ENCODE measurements at regions not wholly inside any gene's neighbourhood (a gene's known extent, or its start where the extent isn't known, plus 50 kb on each side); places are given as distances from the start of the nearest gene placed in this dataset.

GRCh38 chr10:109534193-109534592, 389.1 kb downstream of the XPNPEP1 start:
- no peak for DNase-seq (ENCODE audit: low read depth)
- TF ChIP-seq CTCF (IDR thresholded peaks at IDR 0.05; ENCODE audit: low read length, missing control alignments) = no peak

GRCh38 chr10:109529258-109529657, 394.1 kb downstream of the XPNPEP1 start:
- no peak overlapping the region for H3K4me3 ChIP-seq (replicated peaks; ENCODE audit: low read depth, low read length)
- TF ChIP-seq CTCF (IDR thresholded peaks at IDR 0.05; ENCODE audit: low read length, missing control alignments) = no peak
- DNase-seq (ENCODE audit: low read depth) = no peak

More at GRCh38 chr10:109534193-109534592, 389.1 kb downstream of the XPNPEP1 start:
- no peak overlapping the region for H3K4me3 ChIP-seq (replicated peaks; ENCODE audit: low read depth, low read length)

- no peak for DNase-seq (ENCODE audit: low read depth)
- no peak for TF ChIP-seq CTCF (IDR thresholded peaks at IDR 0.05; ENCODE audit: low read length, missing control alignments)
- no peak overlapping the region for H3K4me3 ChIP-seq (replicated peaks; ENCODE audit: low read depth, low read length)
Measured at GRCh38 chr10:109517748-109518147, 405.6 kb downstream of the XPNPEP1 start.

GRCh38 chr10:109504401-109504800, 418.9 kb downstream of the XPNPEP1 start:
- no peak overlapping the region for H3K4me3 ChIP-seq (replicated peaks; ENCODE audit: low read depth, low read length)

GRCh38 chr10:109487691-109488090, 435.6 kb downstream of the XPNPEP1 start:
- no peak for DNase-seq (ENCODE audit: low read depth)
- TF ChIP-seq CTCF (IDR thresholded peaks at IDR 0.05; ENCODE audit: low read length, missing control alignments) = no peak
- no peak overlapping the region for H3K4me3 ChIP-seq (replicated peaks; ENCODE audit: low read depth, low read length)

More at GRCh38 chr10:109504401-109504800, 418.9 kb downstream of the XPNPEP1 start:
- no peak for TF ChIP-seq CTCF (IDR thresholded peaks at IDR 0.05; ENCODE audit: low read length, missing control alignments)
- peak; percentile 1 for DNase-seq (ENCODE audit: low read depth)

GRCh38 chr10:109480836-109481235, 442.5 kb downstream of the XPNPEP1 start:
- DNase-seq (ENCODE audit: low read depth) = no peak
- H3K4me3 ChIP-seq (replicated peaks; ENCODE audit: low read depth, low read length) = no peak overlapping the region
- TF ChIP-seq CTCF (IDR thresholded peaks at IDR 0.05; ENCODE audit: low read length, missing control alignments) = no peak

GRCh38 chr10:109475711-109476421, 447.4 kb downstream of the XPNPEP1 start:
- TF ChIP-seq CTCF (IDR thresholded peaks at IDR 0.05; ENCODE audit: low read length, missing control alignments) = no peak
- DNase-seq (ENCODE audit: low read depth) = no peak
- no peak overlapping the region for H3K4me3 ChIP-seq (replicated peaks; ENCODE audit: low read depth, low read length)

All from fibroblast of pulmonary artery (primary cell).